AG10803 (cell line): ENCODE measurements at regions not wholly inside any gene's neighbourhood (a gene's known extent, or its start where the extent isn't known, plus 50 kb on each side); places are given as distances from the start of the nearest gene placed in this dataset.

Experiments
- DNase-seq: peaks from one replicate; pipeline ENCODE4 v3.0.0; 2010; ENCODE audit warnings: low read depth
- H3K4me3 ChIP-seq: 2 replicates; pipeline ENCODE4 v1.5.1; 2011; ENCODE audit warnings: mild to moderate bottlenecking, low read length, control low read depth
- TF ChIP-seq, protein P1 (sequence below): conservative IDR thresholded peaks from 2 replicates; pipeline ENCODE4 v1.5.1; 2011; ENCODE audit warnings: mild to moderate bottlenecking, low read length, control low read depth, inconsistent platforms

DNA sequence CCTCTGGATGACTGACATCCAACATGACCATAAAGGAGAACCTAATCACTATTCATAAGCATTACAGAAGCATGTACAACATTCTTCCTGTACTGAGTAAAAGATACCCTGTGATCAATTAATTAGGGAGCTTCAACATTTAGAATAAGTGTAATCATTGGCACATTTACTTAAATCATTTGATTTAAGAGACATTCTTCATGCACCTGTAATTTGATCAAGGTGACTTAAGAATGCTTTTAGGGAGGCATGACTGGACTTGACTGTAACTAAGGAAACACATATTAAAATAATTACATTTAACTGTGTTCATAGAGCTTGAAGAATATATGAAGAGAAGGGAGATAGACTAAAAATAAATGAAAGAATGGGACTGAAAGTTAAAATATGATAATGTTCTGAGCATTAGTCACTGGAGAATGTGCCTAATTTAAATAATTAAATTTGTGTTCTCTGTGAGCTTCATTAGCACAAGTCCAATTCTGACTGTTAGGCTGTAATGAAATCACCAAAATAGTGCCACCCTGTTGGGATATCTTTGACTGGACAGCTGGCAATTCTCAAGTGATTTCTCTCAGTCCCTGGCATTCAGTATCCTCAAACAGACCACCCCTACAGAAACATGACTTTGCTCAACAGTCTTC is 295.5 kb upstream of the ADGRB3 start:
- TF ChIP-seq, protein P1, sequence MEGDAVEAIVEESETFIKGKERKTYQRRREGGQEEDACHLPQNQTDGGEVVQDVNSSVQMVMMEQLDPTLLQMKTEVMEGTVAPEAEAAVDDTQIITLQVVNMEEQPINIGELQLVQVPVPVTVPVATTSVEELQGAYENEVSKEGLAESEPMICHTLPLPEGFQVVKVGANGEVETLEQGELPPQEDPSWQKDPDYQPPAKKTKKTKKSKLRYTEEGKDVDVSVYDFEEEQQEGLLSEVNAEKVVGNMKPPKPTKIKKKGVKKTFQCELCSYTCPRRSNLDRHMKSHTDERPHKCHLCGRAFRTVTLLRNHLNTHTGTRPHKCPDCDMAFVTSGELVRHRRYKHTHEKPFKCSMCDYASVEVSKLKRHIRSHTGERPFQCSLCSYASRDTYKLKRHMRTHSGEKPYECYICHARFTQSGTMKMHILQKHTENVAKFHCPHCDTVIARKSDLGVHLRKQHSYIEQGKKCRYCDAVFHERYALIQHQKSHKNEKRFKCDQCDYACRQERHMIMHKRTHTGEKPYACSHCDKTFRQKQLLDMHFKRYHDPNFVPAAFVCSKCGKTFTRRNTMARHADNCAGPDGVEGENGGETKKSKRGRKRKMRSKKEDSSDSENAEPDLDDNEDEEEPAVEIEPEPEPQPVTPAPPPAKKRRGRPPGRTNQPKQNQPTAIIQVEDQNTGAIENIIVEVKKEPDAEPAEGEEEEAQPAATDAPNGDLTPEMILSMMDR: no peak
- DNase-seq: no peak
- H3K4me3 ChIP-seq: no peak overlapping the region

DNA sequence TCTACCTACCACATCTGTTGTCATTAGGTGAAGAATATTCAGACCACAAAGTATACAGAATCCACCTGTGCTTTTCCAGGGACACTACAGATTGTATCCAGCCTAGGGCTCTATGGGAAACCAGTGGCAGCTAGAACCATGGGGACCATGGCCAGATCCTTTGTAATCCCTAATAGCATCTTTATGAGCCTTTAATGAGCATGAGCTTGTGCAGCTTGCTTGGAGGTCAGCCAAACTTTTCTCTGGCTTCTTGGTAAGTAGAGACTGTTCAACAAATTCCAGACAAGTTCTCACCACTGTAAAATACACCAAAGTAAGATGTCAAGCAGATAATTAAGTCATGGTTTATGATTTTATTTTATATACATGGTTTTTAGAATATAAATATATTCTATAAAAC is 301.6 kb upstream of the ADGRB3 start:
- H3K4me3 ChIP-seq: no peak overlapping the region
- TF ChIP-seq, protein P1: no peak
- DNase-seq: no peak

DNA sequence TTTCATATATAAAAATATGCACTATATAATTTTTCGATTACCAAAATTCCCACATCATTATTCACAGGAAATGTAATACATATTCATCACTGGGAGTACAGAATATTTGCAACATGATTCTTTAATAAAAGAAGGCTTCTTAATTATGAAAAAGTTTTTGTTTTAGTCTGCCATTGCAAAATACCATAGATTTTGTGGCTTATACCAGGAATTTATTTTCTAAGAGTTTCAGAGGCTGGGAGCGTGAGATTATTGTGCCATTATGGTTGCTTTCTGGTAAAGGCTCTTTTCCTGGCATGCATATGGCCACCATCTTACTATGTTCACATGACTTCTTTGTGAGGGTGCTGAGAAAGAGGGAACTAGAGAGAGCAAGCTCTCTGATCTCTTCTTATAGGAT is 306.9 kb upstream of the ADGRB3 start:
- TF ChIP-seq, protein P1: no peak
- H3K4me3 ChIP-seq: no peak overlapping the region
- no peak for DNase-seq

DNA sequence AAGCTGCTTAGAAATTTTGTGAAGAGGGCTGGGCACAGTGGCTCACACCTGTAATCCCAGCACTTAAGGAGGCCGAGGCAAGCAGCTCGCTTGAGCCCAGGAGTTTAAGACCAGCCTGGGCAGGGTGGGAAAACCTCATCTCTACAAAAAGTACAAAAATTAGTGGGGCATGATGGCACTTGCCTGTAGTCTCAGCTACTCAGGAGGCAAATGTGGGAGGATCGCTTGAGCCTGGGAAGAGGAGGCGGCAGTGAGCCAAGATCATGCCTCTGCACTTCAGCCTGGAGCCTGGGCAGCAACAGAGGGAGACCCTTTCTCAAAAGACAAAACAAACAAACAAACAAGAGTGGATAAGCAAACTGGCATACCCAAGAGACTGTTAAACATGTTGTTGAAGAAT is 308.3 kb upstream of the ADGRB3 start:
- DNase-seq: no peak
- TF ChIP-seq, protein P1: no peak
- no peak overlapping the region for H3K4me3 ChIP-seq

DNA sequence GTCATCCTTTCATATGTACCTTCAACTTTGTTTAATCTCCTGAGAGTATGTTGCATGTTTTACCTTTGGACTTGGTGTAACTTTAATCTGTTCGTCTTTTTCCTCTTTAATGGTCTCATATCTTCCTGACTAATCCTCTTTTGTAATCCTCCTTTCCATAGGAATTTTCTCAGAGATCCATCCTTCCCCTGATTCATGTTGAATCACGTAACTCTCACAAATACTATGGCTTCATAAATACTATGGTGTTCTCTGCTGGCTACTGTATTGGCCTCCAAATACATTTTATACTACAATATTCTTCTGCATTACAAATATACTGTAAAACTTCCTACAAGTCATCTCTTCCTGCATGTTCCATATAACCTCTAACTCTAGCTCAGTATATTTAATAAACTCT is 317.7 kb upstream of the ADGRB3 start:
- no peak overlapping the region for H3K4me3 ChIP-seq
- no peak for DNase-seq
- TF ChIP-seq, protein P1: no peak

DNA sequence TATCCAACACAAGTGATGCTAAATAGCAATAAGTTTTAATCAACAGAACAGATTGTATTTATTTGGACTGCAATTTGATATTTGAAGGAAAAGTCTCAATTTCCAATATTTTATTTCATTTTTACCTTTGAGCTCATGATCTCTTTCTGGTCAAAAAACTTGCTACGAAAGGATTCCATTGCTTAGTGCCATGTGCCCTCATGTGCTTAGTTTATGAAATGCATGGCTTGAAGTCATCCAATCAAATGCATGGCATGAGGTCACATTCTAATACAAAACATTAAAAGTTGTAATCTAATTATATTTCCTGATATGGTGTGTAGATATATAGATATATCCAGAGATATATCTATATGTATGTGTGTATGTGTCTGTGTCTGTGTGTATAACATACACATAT is 321.2 kb upstream of the ADGRB3 start:
- TF ChIP-seq, protein P1: no peak; the same call in 1 of the 2 replicates
- H3K4me3 ChIP-seq: no peak overlapping the region
- DNase-seq: no peak

DNA sequence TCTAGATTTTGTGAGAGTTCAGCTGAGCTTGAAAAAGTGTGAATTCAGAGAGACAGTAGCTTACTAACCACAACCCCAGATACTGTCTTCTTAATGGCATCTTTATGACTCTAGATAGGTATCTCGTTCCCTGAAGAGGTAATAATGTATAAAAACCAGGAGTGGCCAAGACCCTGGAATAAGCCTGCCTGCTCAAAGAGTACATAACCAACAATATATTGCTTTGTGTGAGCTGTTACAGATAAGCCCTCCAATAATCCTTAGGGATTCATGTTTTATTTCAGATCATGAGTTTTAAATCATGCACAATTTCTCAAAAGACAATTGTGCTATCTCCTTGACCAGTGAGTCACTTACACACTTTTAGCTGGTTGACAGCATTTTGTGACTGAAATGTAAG is 327.8 kb upstream of the ADGRB3 start:
- DNase-seq: no peak

More for the DNA sequence above, 327.8 kb upstream of the ADGRB3 start:
- H3K4me3 ChIP-seq: no peak overlapping the region
- TF ChIP-seq, protein P1: no peak
